Parathyroid adenoma (tissue), 2 donors: ENCODE measurements at regions not wholly inside any gene's neighbourhood (a gene's known extent, or its start where the extent isn't known, plus 50 kb on each side); places are given as distances from the start of the nearest gene placed in this dataset.

Source experiments
- H2AFZ ChIP-seq: fragments of 300-600 bp; sonication (generic); one replicate; pipeline ENCODE4 v1.7.0; 2017; ENCODE audit warnings: antibody characterized with exemption, mild to moderate bottlenecking
- H3K27ac ChIP-seq: fragments of 300-600 bp; sonication (generic); one replicate; pipeline ENCODE4 v1.7.0; 2017
- H3K27me3 ChIP-seq: fragments of 300-600 bp; sonication (generic); one replicate; pipeline ENCODE4 v1.7.0; 2017; ENCODE audit warnings: low read length; ENCODE audit not compliant: control insufficient read depth, insufficient read depth
- H3K36me3 ChIP-seq: fragments of 300-600 bp; sonication (generic); one replicate; pipeline ENCODE4 v1.7.0; 2017; ENCODE audit warnings: low read length; ENCODE audit not compliant: control insufficient read depth, insufficient read depth
- H3K4me1 ChIP-seq: fragments of 300-600 bp; sonication (generic); one replicate; pipeline ENCODE4 v1.7.0; 2017; ENCODE audit warnings: control low read depth
- H3K4me2 ChIP-seq: fragments of 300-600 bp; sonication (generic); one replicate; pipeline ENCODE4 v1.7.0; 2017; ENCODE audit warnings: low read length
- H3K4me3 ChIP-seq: fragments of 300-600 bp; sonication (generic); one replicate; pipeline ENCODE4 v1.7.0; 2017; ENCODE audit warnings: low read depth, low read length
- H3K79me2 ChIP-seq: fragments of 300-600 bp; sonication (generic); one replicate; pipeline ENCODE4 v1.7.0; 2017; ENCODE audit warnings: control low read depth
- H3K9ac ChIP-seq: fragments of 300-600 bp; sonication (generic); one replicate; pipeline ENCODE4 v1.7.0; 2017; ENCODE audit warnings: mild to moderate bottlenecking
- H3K9me3 ChIP-seq: fragments of 300-600 bp; sonication (generic); one replicate; pipeline ENCODE4 v1.7.0; 2017; ENCODE audit warnings: low read length; ENCODE audit not compliant: control insufficient read depth
- TF ChIP-seq, protein P1 (sequence below): fragments of 300-600 bp; sonication (generic); IDR thresholded peaks from one replicate; pipeline ENCODE4 v1.7.0; 2017; ENCODE audit warnings: antibody characterized with exemption, mild to moderate bottlenecking
- donor health status: primary hyperparathyroidism.

- Histone ChIP-seq H3K27me3 (no peaks in the 10 kb centered on the region), H2AFZ (no peak overlapping the region)
- TF ChIP-seq, protein P1, sequence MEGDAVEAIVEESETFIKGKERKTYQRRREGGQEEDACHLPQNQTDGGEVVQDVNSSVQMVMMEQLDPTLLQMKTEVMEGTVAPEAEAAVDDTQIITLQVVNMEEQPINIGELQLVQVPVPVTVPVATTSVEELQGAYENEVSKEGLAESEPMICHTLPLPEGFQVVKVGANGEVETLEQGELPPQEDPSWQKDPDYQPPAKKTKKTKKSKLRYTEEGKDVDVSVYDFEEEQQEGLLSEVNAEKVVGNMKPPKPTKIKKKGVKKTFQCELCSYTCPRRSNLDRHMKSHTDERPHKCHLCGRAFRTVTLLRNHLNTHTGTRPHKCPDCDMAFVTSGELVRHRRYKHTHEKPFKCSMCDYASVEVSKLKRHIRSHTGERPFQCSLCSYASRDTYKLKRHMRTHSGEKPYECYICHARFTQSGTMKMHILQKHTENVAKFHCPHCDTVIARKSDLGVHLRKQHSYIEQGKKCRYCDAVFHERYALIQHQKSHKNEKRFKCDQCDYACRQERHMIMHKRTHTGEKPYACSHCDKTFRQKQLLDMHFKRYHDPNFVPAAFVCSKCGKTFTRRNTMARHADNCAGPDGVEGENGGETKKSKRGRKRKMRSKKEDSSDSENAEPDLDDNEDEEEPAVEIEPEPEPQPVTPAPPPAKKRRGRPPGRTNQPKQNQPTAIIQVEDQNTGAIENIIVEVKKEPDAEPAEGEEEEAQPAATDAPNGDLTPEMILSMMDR: no peak
Observed at GRCh38 chr1:114289824-114290223, 136.2 kb upstream of the SYT6 start.

DNA sequence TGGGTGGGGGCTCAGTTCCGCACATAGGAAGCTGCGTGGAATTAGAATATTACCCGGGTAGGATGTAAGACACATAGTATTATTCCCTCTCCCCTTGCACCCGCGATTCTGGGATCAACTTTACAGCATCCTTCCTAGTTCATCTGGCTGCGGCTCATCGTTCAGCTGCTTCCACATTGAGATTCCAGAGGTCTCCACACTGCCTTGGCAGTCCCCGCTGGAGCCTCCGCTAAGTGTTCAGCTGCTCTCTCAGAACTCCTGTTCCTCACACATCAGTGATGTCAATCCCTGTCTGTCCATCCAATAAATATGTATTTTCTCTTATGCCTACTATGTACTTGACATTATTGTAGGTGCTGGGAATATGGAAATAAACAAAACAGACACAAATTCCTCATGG lies 135.6 kb upstream of the SYT6 start:
- Histone ChIP-seq H3K79me2 (no peaks in the 10 kb centered on the region), H3K9me3 (no peaks in the 10 kb centered on the region), H3K27ac (no peak overlapping the region), H3K9ac (no peak overlapping the region), H3K4me3 (no peak overlapping the region), H3K4me1 (no peaks in the 10 kb centered on the region), H2AFZ (no peak overlapping the region), H3K36me3 (no peaks in the 10 kb centered on the region), H3K27me3 (no peaks in the 10 kb centered on the region), H3K4me2 (no peak overlapping the region)
- TF ChIP-seq, protein P1: no peak

More at GRCh38 chr1:114289824-114290223, 136.2 kb upstream of the SYT6 start:
- Histone ChIP-seq H3K4me1 (no peaks in the 10 kb centered on the region), H3K4me2 (no peak overlapping the region), H3K36me3 (no peaks in the 10 kb centered on the region), H3K4me3 (no peak overlapping the region), H3K79me2 (no peaks in the 10 kb centered on the region), H3K9me3 (no peaks in the 10 kb centered on the region), H3K9ac (no peak overlapping the region), H3K27ac (no peak overlapping the region)

- Histone ChIP-seq H3K27me3 (no peaks in the 10 kb centered on the region), H3K27ac (no peak overlapping the region), H3K4me1 (no peaks in the 10 kb centered on the region), H2AFZ (no peak overlapping the region), H3K9me3 (no peaks in the 10 kb centered on the region), H3K79me2 (no peaks in the 10 kb centered on the region), H3K4me3 (no peak overlapping the region), H3K4me2 (no peak overlapping the region), H3K9ac (no peak overlapping the region), H3K36me3 (no peaks in the 10 kb centered on the region)
- TF ChIP-seq, protein P1: no peak
Observed at GRCh38 chr1:114286960-114287359, 133.3 kb upstream of the SYT6 start.

DNA sequence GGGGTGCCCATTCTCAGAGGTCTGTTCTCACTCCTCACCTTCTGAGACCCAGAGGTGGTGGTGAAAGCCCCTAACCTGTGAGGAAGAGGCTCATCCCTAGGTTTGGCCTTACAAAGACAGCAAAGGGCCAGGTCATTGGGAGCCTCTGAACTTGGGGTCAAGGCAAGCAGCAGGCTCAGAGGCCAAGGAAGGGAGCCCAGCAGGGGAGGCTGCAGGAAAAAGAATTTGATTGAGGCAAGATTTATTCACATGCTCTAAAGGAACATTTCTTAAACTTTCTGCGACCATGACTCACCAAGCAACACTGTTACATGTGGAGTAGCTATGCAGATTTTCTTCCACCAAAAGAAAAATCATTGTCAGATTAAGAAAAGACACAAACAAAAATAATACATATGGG lies 132.5 kb upstream of the SYT6 start:
- Histone ChIP-seq H3K36me3 (no peaks in the 10 kb centered on the region), H3K9ac (no peak overlapping the region), H3K4me1 (no peaks in the 10 kb centered on the region), H3K27me3 (no peaks in the 10 kb centered on the region), H3K4me3 (no peak overlapping the region), H3K4me2 (no peak overlapping the region), H2AFZ (no peak overlapping the region), H3K9me3 (no peaks in the 10 kb centered on the region), H3K79me2 (no peaks in the 10 kb centered on the region), H3K27ac (no peak overlapping the region)
- TF ChIP-seq, protein P1: no peak

DNA sequence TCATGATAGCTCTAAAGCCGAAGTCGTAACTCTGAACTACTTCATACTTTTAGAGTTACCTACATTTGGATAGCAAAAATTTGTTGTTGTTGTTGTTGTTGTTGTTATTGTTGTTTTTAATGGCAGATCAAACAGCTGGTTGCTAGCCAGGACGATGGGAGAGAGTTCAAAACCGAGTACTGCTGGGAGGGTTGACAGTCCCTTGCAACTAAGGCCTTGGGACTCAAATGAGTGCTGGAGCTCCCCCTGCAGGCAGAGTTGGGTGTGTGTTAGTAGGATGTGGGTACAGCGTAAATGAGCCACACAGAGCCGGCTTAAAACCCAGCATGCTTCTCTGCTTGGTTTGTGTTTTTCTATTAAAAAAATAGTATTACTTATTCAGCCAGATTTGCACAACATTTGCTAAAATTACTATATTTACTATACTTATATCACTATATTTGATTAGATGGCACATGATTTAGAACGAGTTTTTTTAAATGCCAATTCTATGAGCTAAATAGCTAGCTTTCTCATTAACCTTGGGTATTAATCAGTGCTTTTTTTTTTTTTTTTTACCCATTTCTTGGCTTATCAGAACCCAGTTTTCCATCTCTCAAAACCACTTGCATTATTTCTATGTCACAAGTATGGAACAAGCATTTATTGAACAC lies 129.2 kb upstream of the SYT6 start:
- Histone ChIP-seq H2AFZ (no peak overlapping the region), H3K79me2 (no peaks in the 10 kb centered on the region), H3K9me3 (no peaks in the 10 kb centered on the region), H3K27me3 (no peaks in the 10 kb centered on the region), H3K9ac (no peak overlapping the region), H3K4me1 (no peaks in the 10 kb centered on the region), H3K36me3 (no peaks in the 10 kb centered on the region), H3K4me3 (no peak overlapping the region), H3K27ac (no peak overlapping the region), H3K4me2 (no peak overlapping the region)
- TF ChIP-seq, protein P1: peak; percentile 60
